Left lung (tissue), 4 donors: ENCODE measurements at regions not wholly inside any gene's neighbourhood (a gene's known extent, or its start where the extent isn't known, plus 50 kb on each side); places are given as distances from the start of the nearest gene placed in this dataset.

Experiments used
- ATAC-seq: fragments of 200-7000 bp; cut with Tn5 transposase; one replicate; pipeline ENCODE4 v1.9.1; 2020; ENCODE audit warnings: moderate library complexity
- DNase-seq, 4 donors: peaks; one replicate each; pipeline ENCODE4 v3.0.0-alpha.2; 2013 to 2020
- H3K27ac ChIP-seq, 2 donors: fragments of 200-600 bp; sonication (generic) in 1 of 2; one replicate each; pipeline versions ENCODE4 v1.5.0 to v1.8.0; 2020 to 2021
- H3K27me3 ChIP-seq, 2 donors: fragments of 200-600 bp; sonication (generic) in 1 of 2; one replicate each; pipeline versions ENCODE4 v1.5.0 to v1.8.0; 2020 to 2021
- H3K36me3 ChIP-seq, 2 donors: fragments of 200-600 bp; sonication (generic) in 1 of 2; one replicate each; pipeline versions ENCODE4 v1.5.0 to v1.8.0; 2020 to 2021
- H3K4me1 ChIP-seq, 2 donors: fragments of 200-600 bp; one replicate each; pipeline ENCODE4 v1.8.0; 2021
- H3K4me3 ChIP-seq, 2 donors: fragments of 200-600 bp; sonication (generic) in 1 of 2; one replicate each; pipeline versions ENCODE4 v1.5.0 to v1.8.0; 2020 to 2021; ENCODE audit warnings: mild to moderate bottlenecking in 1 of 2
- H3K9me3 ChIP-seq, 2 donors: fragments of 200-600 bp; sonication (generic) in 1 of 2; one replicate each; pipeline versions ENCODE4 v1.5.0 to v1.8.0; 2020 to 2021
- CTCF ChIP-seq, 2 donors: fragments of 200-600 bp; sonication (generic) in 1 of 2; IDR thresholded peaks; one replicate each; pipeline versions ENCODE4 v1.5.0 to v1.8.0; 2021; ENCODE audit warnings: antibody characterized with exemption in 2 of 2
- intact Hi-C, 2 donors: fragments of 100-400 bp; cut with DNase I; formaldehyde crosslinking; loops; one replicate each; pipeline versions ENCODE4 v1.11.2 to v1.14.2; 2022
- donor health status: DM: no; HTN: yes; CAD: no.
- donor health status: DM: no; HTN: no; CAD: no.

GRCh38 chr1:232538224-232538942 lies 91.5 kb downstream of the SIPA1L2 start:
- Histone ChIP-seq H3K9me3 (no peaks in the 10 kb centered on the region), H3K4me3 (no peak overlapping the region), H3K4me1 (peaks cover 0 to 10% of the 10 kb centered on the region in 2 donors), H3K27me3 (no peaks in the 10 kb centered on the region), H3K36me3 (no peaks in the 10 kb centered on the region), H3K27ac (no peak overlapping the region)
- DNase-seq (no peak), ATAC-seq (no peak)
- no peak for TF ChIP-seq CTCF (IDR thresholded peaks at IDR 0.05)
- intact Hi-C loops, result no loop called here

- H3K27me3 ChIP-seq, result no peaks in the 10 kb centered on the region
- no peak overlapping the region for H3K27ac ChIP-seq
- no peak for DNase-seq
- intact Hi-C loops, result no loop called here
- H3K36me3 ChIP-seq, result no peaks in the 10 kb centered on the region
- H3K4me3 ChIP-seq, result no peak overlapping the region
- peaks cover 0 to 10% of the 10 kb centered on the region in 2 donors for H3K4me1 ChIP-seq
- H3K9me3 ChIP-seq, result no peaks in the 10 kb centered on the region
- no peak for TF ChIP-seq CTCF (IDR thresholded peaks at IDR 0.05)
- no peak for ATAC-seq
Measured at GRCh38 chr1:232534552-232535517, 95.1 kb downstream of the SIPA1L2 start.

GRCh38 chr1:232533328-232533727 lies 96.6 kb downstream of the SIPA1L2 start:
- no peaks in the 10 kb centered on the region for H3K9me3 ChIP-seq
- ATAC-seq, result no peak
- no peaks in the 10 kb centered on the region for H3K36me3 ChIP-seq
- no peak overlapping the region for H3K27ac ChIP-seq
- intact Hi-C loops, result no loop called here
- peaks cover 0 to 4% of the 10 kb centered on the region in 2 donors for H3K4me1 ChIP-seq
- H3K4me3 ChIP-seq, result no peak overlapping the region
- no peak for TF ChIP-seq CTCF (IDR thresholded peaks at IDR 0.05)
- DNase-seq, result no peak
- no peaks in the 10 kb centered on the region for H3K27me3 ChIP-seq

GRCh38 chr1:232532901-232533300 lies 97.0 kb downstream of the SIPA1L2 start:
- DNase-seq (no peak), ATAC-seq (no peak)
- H3K36me3 ChIP-seq, result no peaks in the 10 kb centered on the region
- H3K9me3 ChIP-seq, result no peaks in the 10 kb centered on the region
- H3K27ac ChIP-seq, result no peak overlapping the region
- TF ChIP-seq CTCF (IDR thresholded peaks at IDR 0.05), result no peak
- no peaks in the 10 kb centered on the region for H3K27me3 ChIP-seq
- H3K4me1 ChIP-seq, result no peaks in the 10 kb centered on the region
- no peak overlapping the region for H3K4me3 ChIP-seq
- intact Hi-C loops, result no loop called here

- intact Hi-C loops, result no loop called here
- H3K27ac ChIP-seq, result no peak overlapping the region
- no peaks in the 10 kb centered on the region for H3K4me1 ChIP-seq
- H3K4me3 ChIP-seq, result no peak overlapping the region
- no peak for DNase-seq
- ATAC-seq, result no peak
- H3K9me3 ChIP-seq, result no peaks in the 10 kb centered on the region
- no peaks in the 10 kb centered on the region for H3K27me3 ChIP-seq
- no peaks in the 10 kb centered on the region for H3K36me3 ChIP-seq
- no peak for TF ChIP-seq CTCF (IDR thresholded peaks at IDR 0.05)
Measured at GRCh38 chr1:232531291-232531690, 98.6 kb downstream of the SIPA1L2 start.
